ENCODE measurements at regions not wholly inside any gene's neighbourhood (a gene's known extent, or its start where the extent isn't known, plus 50 kb on each side); places are given as distances from the start of the nearest gene placed in this dataset.

GRCh38 chr11:112863305-112863704, 97.9 kb upstream of the NCAM1 start:
- H3K36me3 ChIP-seq (ENCODE audit: control insufficient read depth, insufficient read depth, low read length): no peaks in the 10 kb centered on the region
- H3K4me1 ChIP-seq (ENCODE audit: control insufficient read depth, insufficient read depth, low read length): no peaks in the 10 kb centered on the region
- no peaks in the 10 kb centered on the region for H3K27me3 ChIP-seq (ENCODE audit: control insufficient read depth, insufficient read depth, low read length)
- H3K27ac ChIP-seq (ENCODE audit: low read length): no peak overlapping the region
- no CpG with 5 or more reads among the region's 1 CpG for WGBS (ENCODE audit: insufficient coverage)
- H3K4me1 Mint-ChIP-seq: no peaks in the 10 kb centered on the region
- intact Hi-C loops (cut with micrococcal nuclease): no loop called here
- peaks cover 4 to 7% of the 10 kb centered on the region in 2 donors for H3K9me3 Mint-ChIP-seq
- no peak overlapping the region for H3K27ac Mint-ChIP-seq
- DNase-seq (no peak), ATAC-seq (no peak)
- H3K4me3 Mint-ChIP-seq: no peak overlapping the region
- peaks cover 19% of the 10 kb centered on the region for H3K36me3 Mint-ChIP-seq
- H3K9me3 ChIP-seq (ENCODE audit: control insufficient read depth, insufficient read depth, low read length): peaks cover 5% of the 10 kb centered on the region
- no peak overlapping the region for H3K4me3 ChIP-seq (ENCODE audit: low read length)
- TF ChIP-seq CTCF (IDR thresholded peaks at IDR 0.05): no peak
- no peaks in the 10 kb centered on the region for H3K27me3 Mint-ChIP-seq (ENCODE audit: low read depth in 2 of 2)

GRCh38 chr11:112864672-112865071, 96.5 kb upstream of the NCAM1 start:
- H3K27ac ChIP-seq (ENCODE audit: low read length): no peak overlapping the region
- ATAC-seq: no peak
- TF ChIP-seq CTCF (IDR thresholded peaks at IDR 0.05): no peak
- Mint-ChIP-seq H3K9me3 (peaks cover 4 to 6% of the 10 kb centered on the region in 2 donors), H3K27ac (no peak overlapping the region), H3K27me3 (ENCODE audit: low read depth in 2 of 2) (no peaks in the 10 kb centered on the region), H3K4me1 (no peaks in the 10 kb centered on the region), H3K36me3 (peaks cover 19% of the 10 kb centered on the region), H3K4me3 (no peak overlapping the region)
- H3K9me3 ChIP-seq (ENCODE audit: control insufficient read depth, insufficient read depth, low read length): peaks cover 5% of the 10 kb centered on the region
- H3K4me3 ChIP-seq (ENCODE audit: low read length): no peak overlapping the region
- H3K36me3 ChIP-seq (ENCODE audit: control insufficient read depth, insufficient read depth, low read length): no peaks in the 10 kb centered on the region
- no peaks in the 10 kb centered on the region for H3K27me3 ChIP-seq (ENCODE audit: control insufficient read depth, insufficient read depth, low read length)
- WGBS (ENCODE audit: insufficient coverage): 95% methylated on average over 9 of the region's 9 CpGs
- intact Hi-C loops (cut with micrococcal nuclease): no loop called here
- H3K4me1 ChIP-seq (ENCODE audit: control insufficient read depth, insufficient read depth, low read length): no peaks in the 10 kb centered on the region
- no peak for DNase-seq

GRCh38 chr11:112871909-112872500, 89.2 kb upstream of the NCAM1 start:
- Mint-ChIP-seq H3K4me1 (peaks cover 14 to 31% of the 10 kb centered on the region in 2 donors), H3K27ac (no peak overlapping the region), H3K36me3 (no peaks in the 10 kb centered on the region), H3K9me3 (no peaks in the 10 kb centered on the region), H3K27me3 (ENCODE audit: low read depth in 2 of 2) (no peaks in the 10 kb centered on the region), H3K4me3 (no peak overlapping the region)
- no peak for ATAC-seq
- H3K4me3 ChIP-seq (ENCODE audit: low read length): no peak overlapping the region
- intact Hi-C loops (cut with micrococcal nuclease): no loop called here
- H3K9me3 ChIP-seq (ENCODE audit: control insufficient read depth, insufficient read depth, low read length): no peaks in the 10 kb centered on the region
- H3K4me1 ChIP-seq (ENCODE audit: control insufficient read depth, insufficient read depth, low read length): peaks cover 23% of the 10 kb centered on the region
- H3K36me3 ChIP-seq (ENCODE audit: control insufficient read depth, insufficient read depth, low read length): no peaks in the 10 kb centered on the region
- WGBS (ENCODE audit: insufficient coverage): 80% methylated on average over 4 of the region's 7 CpGs
- DNase-seq: no peak
- TF ChIP-seq CTCF (IDR thresholded peaks at IDR 0.05): no peak
- no peaks in the 10 kb centered on the region for H3K27me3 ChIP-seq (ENCODE audit: control insufficient read depth, insufficient read depth, low read length)
- no peak overlapping the region for H3K27ac ChIP-seq (ENCODE audit: low read length)

GRCh38 chr11:112874980-112875379, 86.2 kb upstream of the NCAM1 start:
- Histone ChIP-seq H3K9me3 (ENCODE audit: control insufficient read depth, insufficient read depth, low read length) (no peaks in the 10 kb centered on the region), H3K4me3 (ENCODE audit: low read length) (no peak overlapping the region), H3K4me1 (ENCODE audit: control insufficient read depth, insufficient read depth, low read length) (peaks cover 49% of the 10 kb centered on the region), H3K36me3 (ENCODE audit: control insufficient read depth, insufficient read depth, low read length) (no peaks in the 10 kb centered on the region), H3K27me3 (ENCODE audit: control insufficient read depth, insufficient read depth, low read length) (no peaks in the 10 kb centered on the region), H3K27ac (ENCODE audit: low read length) (no peak overlapping the region)
- H3K36me3 Mint-ChIP-seq: no peaks in the 10 kb centered on the region
- DNase-seq (no peak), ATAC-seq (peak in 1 of 3 donors; percentile 52)
- no peaks in the 10 kb centered on the region for H3K9me3 Mint-ChIP-seq
- 24% methylated on average over 3 of the region's 3 CpGs for WGBS (ENCODE audit: insufficient coverage)
- no peak for TF ChIP-seq CTCF (IDR thresholded peaks at IDR 0.05)
- no peaks in the 10 kb centered on the region for H3K27me3 Mint-ChIP-seq (ENCODE audit: low read depth in 2 of 2)
- intact Hi-C loops (cut with micrococcal nuclease): no loop called here
- H3K4me1 Mint-ChIP-seq: peaks cover 14 to 47% of the 10 kb centered on the region in 2 donors
- H3K4me3 Mint-ChIP-seq: peak overlapping the region; percentile 21
- peak overlapping the region; percentile 49 to 59 for H3K27ac Mint-ChIP-seq

All from natural killer cell (primary cell).